SW 1271 (cell line): ENCODE measurements at regions not wholly inside any gene's neighbourhood (a gene's known extent, or its start where the extent isn't known, plus 50 kb on each side); places are given as distances from the start of the nearest gene placed in this dataset.

Source experiments
- DNase-seq, 2 experiments: peaks; one replicate each; lab custom pipeline; 2025; lab: John Stamatoyannopoulos, UW

- DNase-seq = no peak
Measured at GRCh38 chr3:30332196-30333021, 274.0 kb upstream of the TGFBR2 start.

GRCh38 chr3:30333143-30333542 is 273.3 kb upstream of the TGFBR2 start:
- DNase-seq = no peak

- DNase-seq = no peak
Measured at GRCh38 chr3:30333903-30334302, 272.5 kb upstream of the TGFBR2 start.

- no peak for DNase-seq
Measured at GRCh38 chr3:30340500-30340899, 265.9 kb upstream of the TGFBR2 start.

- no peak for DNase-seq
Measured at GRCh38 chr3:30341079-30341478, 265.3 kb upstream of the TGFBR2 start.

- DNase-seq = no peak
Measured at GRCh38 chr3:30341851-30342250, 264.6 kb upstream of the TGFBR2 start.

GRCh38 chr3:30342318-30343060 is 263.9 kb upstream of the TGFBR2 start:
- DNase-seq = peak; percentile 95 to 97

- DNase-seq = no peak
Measured at GRCh38 chr3:30343067-30343831, 263.2 kb upstream of the TGFBR2 start.

GRCh38 chr3:30343861-30344260 is 262.5 kb upstream of the TGFBR2 start:
- no peak for DNase-seq

GRCh38 chr3:30344288-30344687 is 262.1 kb upstream of the TGFBR2 start:
- no peak for DNase-seq

- DNase-seq = no peak
Measured at GRCh38 chr3:30346933-30347320, 259.5 kb upstream of the TGFBR2 start.

- DNase-seq = peak; percentile 87 to 91
Measured at GRCh38 chr3:30347679-30348216, 258.7 kb upstream of the TGFBR2 start.

GRCh38 chr3:30349507-30349906 is 256.9 kb upstream of the TGFBR2 start:
- no peak for DNase-seq

- DNase-seq = no peak
Measured at GRCh38 chr3:30350011-30350410, 256.4 kb upstream of the TGFBR2 start.

- DNase-seq = no peak
Measured at GRCh38 chr3:30350901-30351300, 255.5 kb upstream of the TGFBR2 start.

- no peak for DNase-seq
Measured at GRCh38 chr3:30352410-30353318, 253.7 kb upstream of the TGFBR2 start.

GRCh38 chr3:30353711-30354467 is 252.5 kb upstream of the TGFBR2 start:
- no peak for DNase-seq

GRCh38 chr3:30354513-30354912 is 251.9 kb upstream of the TGFBR2 start:
- no peak for DNase-seq

- no peak for DNase-seq
Measured at GRCh38 chr3:30354972-30355371, 251.4 kb upstream of the TGFBR2 start.

GRCh38 chr3:30355622-30356021 is 250.8 kb upstream of the TGFBR2 start:
- no peak for DNase-seq
